ENCODE measurements at regions not wholly inside any gene's neighbourhood (a gene's known extent, or its start where the extent isn't known, plus 50 kb on each side); places are given as distances from the start of the nearest gene placed in this dataset.

- TF ChIP-seq ELK1 (IDR thresholded peaks at IDR 0.05; ENCODE audit: borderline replicate concordance, low read depth, low read length) = no peak
These were observed 805.0 kb downstream of the TBC1D22A start (continued) for GRCh38 chr22:47567126-47568090.

- WGBS, 2 experiments (ENCODE audit: extremely low coverage in 2 of 2, insufficient read length in 1 of 2) = 0% methylated on average over 2 of the region's 12 CpGs; no CpG with 5 or more reads in 1 of the 2 experiments
- TF ChIP-seq FOS (IDR thresholded peaks at IDR 0.05; ENCODE audit: low read depth, low read length) = no peak
- no peak for TF ChIP-seq MAZ (IDR thresholded peaks at IDR 0.05; ENCODE audit: borderline replicate concordance, low read depth, low read length)
- no peak for TF ChIP-seq ELK1 (IDR thresholded peaks at IDR 0.05; ENCODE audit: borderline replicate concordance, low read depth, low read length)
- no peak for TF ChIP-seq RFX5 (IDR thresholded peaks at IDR 0.05; ENCODE audit: low read depth, low read length)
- TF ChIP-seq BHLHE40 (IDR thresholded peaks at IDR 0.05; ENCODE audit: low read depth, low read length) = no peak
- TF ChIP-seq CEBPB (IDR thresholded peaks at IDR 0.05; ENCODE audit: low read depth, low read length) = no peak
- no peak for TF ChIP-seq RCOR1 (IDR thresholded peaks at IDR 0.05; ENCODE audit: insufficient replicate concordance, low read length)
- no peak for TF ChIP-seq USF2 (IDR thresholded peaks at IDR 0.05; ENCODE audit: low read depth, low read length)
- Histone ChIP-seq H3K4me2 (ENCODE audit: low read depth, low read length) (no peak overlapping the region), H2AFZ (replicated peaks; ENCODE audit: low read length, poor library complexity) (no peak overlapping the region), H2AK9ac (replicated peaks; ENCODE audit: low read depth, low read length, poor library complexity) (no peak overlapping the region), H4K91ac (ENCODE audit: insufficient read depth, low read depth, low read length) (no peak overlapping the region), H3K79me1 (ENCODE audit: low read depth in 1 of 2, low read length in 2 of 2) (no peaks in the 10 kb centered on the region), H3K23ac (ENCODE audit: low read depth, low read length) (no peak overlapping the region), H3K4me1 (ENCODE audit: control insufficient read depth, insufficient read depth, low read length) (no peaks in the 10 kb centered on the region), H2BK20ac (ENCODE audit: low read depth, low read length) (no peak overlapping the region), H3K4me3 (ENCODE audit: insufficient read depth, low read depth, low read length) (no peak overlapping the region), H3K27ac (ENCODE audit: insufficient read depth, low read length) (no peak overlapping the region), H3K36me3 (ENCODE audit: control insufficient read depth, insufficient read depth, low read length) (no peaks in the 10 kb centered on the region), H3K9me3 (ENCODE audit: control insufficient read depth, insufficient read depth, low read length) (peaks cover 45% of the 10 kb centered on the region), H3K56ac (ENCODE audit: extremely low read depth, insufficient read depth, low read length) (no peak overlapping the region), H2BK5ac (ENCODE audit: low read depth, low read length, poor library complexity, severe bottlenecking) (no peak overlapping the region), H2BK120ac (ENCODE audit: low read depth, low read length) (no peak overlapping the region), H3K18ac (ENCODE audit: low read depth, low read length) (no peak overlapping the region), H2AK5ac (ENCODE audit: low read depth, low read length) (no peak overlapping the region), H4K5ac (ENCODE audit: low read depth, low read length) (no peak overlapping the region), H3K14ac (replicated peaks; ENCODE audit: low read depth, low read length) (no peak overlapping the region), H3K9me1 (ENCODE audit: insufficient read depth, low read length) (no peaks in the 10 kb centered on the region), H3K9ac (ENCODE audit: low read depth, low read length) (no peak overlapping the region), H2BK15ac (ENCODE audit: low read depth, low read length) (no peak overlapping the region), H3K4ac (ENCODE audit: low read depth, low read length) (no peak overlapping the region), H4K8ac (ENCODE audit: low read depth in 2 of 2, low read length in 2 of 2) (no peak overlapping the region), H3K27me3 (ENCODE audit: control insufficient read depth, insufficient read depth, low read length) (no peaks in the 10 kb centered on the region), H4K20me1 (ENCODE audit: insufficient read depth, low read length) (no peaks in the 10 kb centered on the region)
- ATAC-seq (ENCODE audit: low read depth) (no peak), DNase-seq (no peak)
- no TSS peak for BruUV-seq (replicated peaks)
- CTCF ChIA-PET = interaction anchor here (0.5 kb wide), 1 partner anchor 800 kb away, joined by 3 read pairs; no protein-coding TSS in a partner anchor
- in situ Hi-C loops (cut with MboI; ENCODE audit: low sequenced_read_pairs) (no loop called here), intact Hi-C loops (cut with micrococcal nuclease) (no loop called here), dilution Hi-C loops (cut with HindIII; ENCODE audit: low sequenced_read_pairs, unreplicated experiment) (no loop called here)
- POLR2A ChIA-PET (ENCODE audit: unreplicated experiment) = no interaction called here
These were observed 804.0 kb downstream of the TBC1D22A start for GRCh38 chr22:47566491-47566890.

Measured in IMR-90 (cell line).